Hematopoietic multipotent progenitor cell treated with erythropoietin and hydrocortisone succinate and interleukin-3 and kit ligand, for 8 days (in vitro differentiated cells): ENCODE measurements at regions not wholly inside any gene's neighbourhood (a gene's known extent, or its start where the extent isn't known, plus 50 kb on each side); places are given as distances from the start of the nearest gene placed in this dataset.

Experiments used
- DNase-seq: peaks from one replicate; pipeline ENCODE4 v3.0.0-alpha.2; 2015

GRCh38 chr7:31456646-31457368 lies 57.1 kb upstream of the ITPRID1 start:
- no peak for DNase-seq

GRCh38 chr7:31457551-31457950 lies 56.3 kb upstream of the ITPRID1 start:
- no peak for DNase-seq

GRCh38 chr7:31458203-31458602 lies 55.7 kb upstream of the ITPRID1 start:
- DNase-seq: no peak

- no peak for DNase-seq
Measured at GRCh38 chr7:31462636-31463035, 51.3 kb upstream of the ITPRID1 start.
